GM18909 (cell line): ENCODE measurements at regions not wholly inside any gene's neighbourhood (a gene's known extent, or its start where the extent isn't known, plus 50 kb on each side); places are given as distances from the start of the nearest gene placed in this dataset.
"Not testable (repeated sequence)": the region's sequence is repeated elsewhere in the genome, so short reads cannot be mapped to it uniquely, and the experiment has no call there.

Source experiments
- ATAC-seq: cut with Tn5 transposase; IDR thresholded peaks from one replicate; pipeline ENCODE4 v1.9.1; 2021; ENCODE audit warnings: mild to moderate bottlenecking; ENCODE audit not compliant: unreplicated experiment, poor library complexity

DNA sequence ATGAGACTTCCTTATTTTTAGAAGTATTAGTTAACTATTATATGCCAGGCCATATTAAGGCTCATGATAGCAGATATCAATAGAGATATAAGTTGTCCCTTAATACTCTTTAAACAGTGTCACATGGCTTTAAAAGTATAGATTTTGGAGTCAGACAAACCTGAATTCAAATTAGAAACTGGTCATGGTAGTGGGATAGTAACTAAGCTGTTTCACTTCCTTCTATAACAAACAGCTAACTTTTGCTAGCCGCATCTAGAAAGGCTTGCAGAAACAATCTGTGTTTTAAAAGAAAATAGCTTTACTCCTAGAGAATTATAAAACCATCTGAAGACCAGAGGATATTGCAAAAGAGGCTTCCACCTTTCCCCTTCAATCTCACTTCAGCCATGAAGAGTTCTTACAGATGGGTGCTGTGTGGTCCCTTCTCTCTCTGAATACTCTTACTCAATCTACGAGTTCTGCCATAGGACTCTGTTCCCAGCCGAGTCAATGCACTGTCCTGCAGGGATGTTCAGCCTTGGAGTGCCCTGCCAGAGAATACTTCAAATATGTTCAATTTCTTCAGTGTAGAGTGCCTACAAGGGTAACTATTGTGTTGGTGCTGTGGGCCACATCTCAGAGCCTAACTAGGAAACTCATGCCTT lies 810.2 kb downstream of the EFNA5 start:
- ATAC-seq = no peak

- no peak for ATAC-seq
These were observed 812.1 kb downstream of the EFNA5 start for GRCh38 chr5:106858616-106859015.

- no peak for ATAC-seq
These were observed 815.8 kb downstream of the EFNA5 start for GRCh38 chr5:106854922-106855321.

DNA sequence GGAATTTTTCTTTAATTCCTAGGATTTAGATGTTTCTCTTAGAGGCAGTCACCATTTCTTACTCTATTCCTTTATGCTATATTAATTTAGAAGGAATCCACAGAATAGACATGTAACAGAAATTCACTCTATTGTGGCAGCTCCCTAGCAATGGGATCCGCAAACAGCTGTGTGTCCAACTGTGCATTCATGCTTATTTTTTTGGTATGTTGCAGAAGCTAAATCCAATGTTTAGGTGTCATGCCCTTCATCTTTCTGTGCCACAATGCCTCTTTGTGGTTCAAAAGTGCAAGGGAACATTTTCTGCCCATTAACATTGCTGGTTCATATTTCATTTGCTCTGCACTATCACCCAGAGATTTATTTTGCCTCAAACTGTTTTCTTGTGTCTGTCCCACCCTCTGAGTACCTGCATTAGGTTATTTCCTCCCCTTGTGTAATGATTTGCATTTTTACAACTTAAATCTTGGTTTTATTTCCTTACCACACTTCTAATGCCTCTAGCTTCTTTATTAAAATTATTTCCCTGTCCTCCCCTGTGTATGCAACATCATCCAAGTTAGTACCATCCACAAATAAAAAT lies 816.5 kb downstream of the EFNA5 start:
- no peak for ATAC-seq

GRCh38 chr5:106853266-106853665 lies 817.5 kb downstream of the EFNA5 start:
- no peak for ATAC-seq

- ATAC-seq = no peak
These were observed 821.5 kb downstream of the EFNA5 start for GRCh38 chr5:106849266-106849665.

DNA sequence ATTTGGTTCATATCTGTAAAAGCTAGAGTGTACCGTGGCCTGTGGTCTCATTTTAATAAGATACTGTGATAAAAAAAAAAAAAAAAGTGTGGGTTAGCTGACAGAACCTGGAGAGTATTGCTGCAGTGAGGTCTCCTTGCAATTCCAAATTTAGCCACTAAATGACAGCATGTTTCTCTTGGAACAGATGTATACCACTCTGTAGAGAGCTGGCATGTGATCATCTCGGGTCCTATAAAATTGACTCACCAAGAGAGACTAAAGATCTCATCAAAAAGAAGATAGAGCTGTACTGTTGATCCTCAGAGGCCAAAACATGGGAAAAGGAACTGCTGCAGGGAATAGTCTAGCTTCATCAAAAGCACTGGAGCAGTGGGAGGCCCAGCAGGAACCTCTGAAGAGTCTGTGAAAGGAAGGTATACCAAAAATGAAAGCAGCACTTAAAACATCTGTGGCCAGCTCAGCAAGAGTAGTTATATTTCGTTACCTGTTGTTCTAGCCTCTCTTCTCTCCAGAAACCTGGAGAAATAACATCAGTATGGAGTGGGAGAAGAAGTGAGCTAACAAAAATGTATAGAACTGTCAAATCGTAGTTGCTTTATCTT lies 826.8 kb downstream of the EFNA5 start:
- peak; percentile 61 for ATAC-seq

DNA sequence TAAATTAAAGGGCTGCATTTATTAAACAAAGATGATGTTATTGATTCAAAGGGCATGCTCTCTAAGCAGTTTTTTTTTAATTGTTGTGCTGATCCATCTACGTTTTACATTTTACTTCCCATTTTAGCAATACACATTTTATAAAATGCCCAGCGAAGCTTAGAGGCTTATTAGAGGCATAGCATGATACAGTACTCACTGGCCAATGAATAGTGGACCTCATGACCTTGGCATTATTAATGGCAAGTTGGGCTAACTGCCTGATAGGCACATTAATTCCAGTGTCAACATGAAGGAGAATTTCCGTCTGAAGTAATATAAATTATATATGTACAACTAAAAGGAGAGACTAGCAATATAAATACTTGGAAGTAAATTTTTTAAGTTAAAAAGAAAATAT lies 837.2 kb downstream of the EFNA5 start:
- ATAC-seq = no peak

DNA sequence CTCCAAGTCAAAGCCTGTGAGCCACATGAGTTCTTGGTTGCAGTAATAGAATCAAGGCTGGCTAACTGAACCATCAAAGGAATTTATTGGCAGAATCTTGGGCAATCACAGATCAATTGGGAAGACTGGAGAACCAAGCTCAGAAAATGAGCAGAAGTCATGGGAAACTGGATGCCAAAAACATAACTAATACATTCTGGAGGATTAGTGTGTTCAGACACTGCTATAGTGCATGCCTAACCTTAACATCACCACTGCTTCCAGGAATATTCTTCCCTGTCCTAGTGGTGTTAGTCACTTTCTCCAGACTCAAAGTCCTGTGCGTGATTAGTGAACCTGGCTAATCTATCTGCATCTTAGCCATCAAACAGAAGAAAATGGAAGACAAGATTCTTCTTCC lies 843.7 kb downstream of the EFNA5 start:
- ATAC-seq = no peak

GRCh38 chr5:106825374-106825773 lies 845.4 kb downstream of the EFNA5 start:
- ATAC-seq = no peak

GRCh38 chr5:106822851-106823250 lies 847.9 kb downstream of the EFNA5 start:
- ATAC-seq = no peak

DNA sequence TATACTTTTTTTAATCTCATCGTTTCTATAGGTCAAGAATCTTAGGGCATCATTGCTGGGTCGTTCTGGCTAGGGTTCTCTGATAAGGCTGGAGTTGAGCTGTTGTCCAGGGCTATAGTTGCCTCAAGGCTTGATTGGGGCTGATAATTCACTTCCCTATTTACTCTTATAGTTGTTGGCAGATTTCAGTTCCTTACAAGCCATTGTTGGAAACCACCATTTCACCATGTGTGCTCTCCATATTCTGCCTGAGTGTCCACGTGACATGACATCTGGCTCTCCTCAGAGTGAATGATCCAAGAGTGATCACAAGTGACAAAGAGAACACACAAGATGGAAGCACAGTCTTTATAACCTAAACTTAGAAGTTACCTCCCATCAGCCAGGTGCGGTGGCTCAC lies 852.2 kb downstream of the EFNA5 start:
- no peak for ATAC-seq

GRCh38 chr5:106814961-106815360 lies 855.8 kb downstream of the EFNA5 start:
- ATAC-seq = no peak

DNA sequence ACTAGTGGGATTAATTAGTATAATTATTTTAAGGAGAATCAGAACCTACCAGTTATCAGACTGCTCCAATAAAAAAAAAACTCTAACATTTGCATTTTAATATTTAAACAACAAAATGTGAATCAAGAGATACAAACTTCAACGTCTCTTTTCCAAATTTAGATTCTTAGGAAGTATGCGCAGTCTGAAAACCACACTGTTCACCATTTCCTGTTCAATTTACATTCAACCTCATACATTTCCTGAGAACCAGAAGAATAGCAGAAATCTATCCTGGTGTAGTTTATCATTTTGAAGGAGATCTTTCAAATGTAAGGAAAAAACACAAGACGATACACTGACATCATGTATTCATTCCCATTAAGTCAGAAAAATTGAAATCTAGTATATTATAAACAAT lies 869.2 kb downstream of the EFNA5 start:
- no peak for ATAC-seq

GRCh38 chr5:106797996-106798395 lies 872.7 kb downstream of the EFNA5 start:
- no peak for ATAC-seq

DNA sequence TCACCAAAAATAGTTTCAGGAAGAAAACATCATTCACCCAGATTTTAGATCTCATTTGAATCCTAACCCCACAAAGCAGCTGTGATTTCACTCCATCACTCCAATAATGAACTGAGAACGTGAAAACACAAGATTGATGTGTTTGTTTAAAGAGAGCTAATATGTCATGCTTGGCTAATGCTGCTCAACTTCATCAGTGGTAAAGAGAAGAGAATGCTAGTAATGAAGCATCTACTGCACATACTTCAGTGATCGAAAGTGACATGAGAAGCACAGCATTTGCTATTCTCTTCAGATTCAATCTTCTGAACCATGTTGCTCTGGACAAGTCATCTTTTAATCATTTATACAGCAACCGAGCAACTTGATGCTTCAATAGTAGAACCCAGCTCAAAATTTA lies 874.7 kb downstream of the EFNA5 start:
- ATAC-seq = no peak

DNA sequence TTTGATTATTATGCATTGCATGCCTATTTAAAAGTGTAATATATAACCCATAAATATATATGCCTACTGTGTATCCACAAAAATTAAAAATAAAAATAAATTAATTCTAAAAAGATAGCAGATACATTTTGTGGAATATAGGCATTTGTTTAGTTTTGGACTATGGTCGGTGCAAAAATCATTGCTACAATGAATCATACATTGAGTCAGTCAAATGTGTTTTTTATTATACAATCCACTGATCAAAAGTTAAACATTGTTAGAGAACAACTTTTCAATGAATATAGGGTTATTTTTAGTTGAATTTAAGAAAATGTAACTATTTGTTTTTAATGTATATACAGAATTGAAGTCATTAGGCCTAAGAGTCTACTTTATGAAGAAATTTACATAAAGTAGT lies 885.9 kb downstream of the EFNA5 start:
- ATAC-seq = no peak

DNA sequence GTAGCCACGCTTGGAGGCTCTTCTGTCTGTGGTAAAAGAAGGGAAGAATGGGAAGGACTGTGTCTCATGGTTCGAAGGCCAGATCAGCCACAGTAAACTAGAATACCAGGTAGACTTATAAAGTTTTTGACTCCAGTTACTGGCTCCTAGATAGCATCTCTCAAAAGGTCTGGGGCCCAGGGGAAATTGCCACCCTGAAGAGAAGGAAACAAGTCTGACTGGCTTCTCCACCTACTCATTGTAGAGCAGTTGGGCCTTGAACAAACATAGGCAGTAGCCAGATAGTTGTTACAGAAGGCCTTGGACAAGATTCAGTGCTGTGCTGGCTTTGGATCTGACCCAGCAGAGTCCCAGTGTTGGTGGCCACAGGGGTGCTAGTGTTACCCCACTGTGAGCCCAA lies 890.4 kb downstream of the EFNA5 start:
- no peak for ATAC-seq

DNA sequence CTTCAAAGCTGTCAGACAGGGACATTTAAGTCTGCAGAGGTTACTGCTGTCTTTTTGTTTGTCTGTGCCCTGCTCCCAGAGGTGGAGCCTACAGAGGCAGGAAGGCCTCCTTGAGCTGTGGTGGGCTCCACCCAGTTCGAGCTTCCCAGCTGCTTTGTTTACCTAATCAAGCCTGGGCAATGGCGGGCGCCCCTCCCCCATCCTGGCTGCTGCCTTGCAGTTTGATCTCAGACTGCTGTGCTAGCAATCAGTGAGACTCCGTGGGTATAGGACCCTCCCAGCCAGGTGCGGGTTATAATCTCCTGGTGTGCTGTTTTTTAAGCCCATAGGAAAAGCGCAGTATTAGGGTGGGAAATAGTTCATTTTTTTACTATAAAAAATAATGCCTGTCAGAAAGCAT lies 894.2 kb downstream of the EFNA5 start:
- not testable (repeated sequence) for ATAC-seq

DNA sequence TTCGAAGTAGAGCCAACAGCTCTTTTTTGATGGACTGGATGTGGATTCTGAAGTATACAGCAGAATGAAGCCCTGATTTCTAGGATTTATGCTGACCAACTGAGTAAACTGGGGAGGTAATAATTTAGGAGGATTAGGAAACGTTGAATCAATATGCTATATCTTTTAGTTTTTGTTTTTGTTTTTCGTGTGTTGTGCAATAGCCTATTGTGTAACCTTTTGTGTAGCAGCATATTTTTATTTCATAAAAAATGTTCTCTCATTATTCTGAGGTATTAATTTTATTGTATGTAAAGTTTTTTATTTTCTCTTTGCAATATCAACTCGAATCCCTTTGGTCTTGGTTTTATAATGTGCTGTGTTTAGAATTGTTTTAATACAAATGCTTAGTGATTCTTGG lies 902.3 kb downstream of the EFNA5 start:
- no peak for ATAC-seq

DNA sequence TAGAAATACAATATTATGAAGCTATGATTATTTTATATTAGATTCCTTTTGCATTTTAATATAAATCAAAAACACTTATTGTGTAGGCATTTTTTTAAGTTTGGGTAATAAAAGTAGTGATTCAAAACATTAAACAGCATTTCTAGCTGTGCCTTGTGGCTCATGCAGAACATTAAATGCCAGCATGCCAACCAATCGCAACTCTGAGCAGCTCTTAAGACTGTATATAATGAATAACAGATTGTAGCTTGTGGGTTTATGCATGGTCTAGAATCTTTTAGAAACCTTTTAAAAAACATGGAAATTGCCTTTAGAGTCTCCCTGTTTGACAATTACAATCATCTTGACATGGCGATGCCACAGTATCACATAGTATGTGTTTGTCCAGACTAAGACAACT lies 903.8 kb downstream of the EFNA5 start:
- ATAC-seq = no peak

DNA sequence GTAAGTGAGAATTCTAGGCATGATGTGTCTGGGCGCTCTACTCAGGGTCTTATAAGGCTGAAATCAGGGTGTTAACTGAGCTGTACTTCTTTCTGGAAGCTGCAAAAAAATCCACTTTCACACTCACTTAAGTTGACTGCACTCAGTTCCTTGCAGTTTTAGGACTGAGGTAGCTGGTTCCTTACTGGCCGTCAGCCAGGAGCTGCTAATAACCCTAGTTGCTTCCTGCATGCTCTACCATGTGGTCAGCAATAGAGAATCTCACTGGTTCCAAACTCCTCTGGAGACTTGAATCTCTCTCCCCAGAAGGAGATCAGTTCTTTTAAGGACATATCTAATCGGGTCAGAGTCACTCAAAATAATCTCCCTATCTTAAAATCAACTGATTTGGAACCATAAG lies 911.2 kb downstream of the EFNA5 start:
- ATAC-seq = no peak
